OCI-LY7 (cell line): ENCODE measurements at regions not wholly inside any gene's neighbourhood (a gene's known extent, or its start where the extent isn't known, plus 50 kb on each side); places are given as distances from the start of the nearest gene placed in this dataset.
A peak's percentile ranks its signal among the peaks of the same experiment; 100 is the strongest.

ENCODE experiments used
- BruUV-seq: library from RNA; stranded (reverse); fragments of 400-500 nt; replicated peaks from 2 replicates; lab custom pipeline; 2021; lab: Mats Ljungman, UMichigan
- CTCF ChIA-PET: fragments of 300-600 bp; sonication (Branson Sonifier 250); formaldehyde crosslinking; loops from one replicate; lab custom pipeline; 2022; ENCODE audit warnings: antibody characterized with exemption; ENCODE audit not compliant: unreplicated experiment; lab: Charles Lee
- POLR2A ChIA-PET: fragments of 300-600 bp; sonication (Branson Sonifier 250); formaldehyde crosslinking; loops from one replicate; lab custom pipeline; 2022; ENCODE audit warnings: antibody characterized with exemption; lab: Charles Lee
- DNase-seq: peaks from one replicate; pipeline ENCODE4 v3.0.0-alpha.2; 2015; ENCODE audit warnings: low spot score
- H2AFZ ChIP-seq: fragments of 200-600 bp; sonication (generic), shearing (Covaris generic); 2 replicates; pipeline ENCODE4 v1.6.1; 2014; ENCODE audit warnings: mild to moderate bottlenecking, antibody characterized with exemption, low read length, moderate library complexity
- H3K27ac ChIP-seq: fragments of 200-600 bp; sonication (generic); 2 replicates; pipeline ENCODE4 v1.5.1; 2014; ENCODE audit warnings: mixed run types, low read depth, mild to moderate bottlenecking, moderate library complexity, low read length, inconsistent platforms; ENCODE audit not compliant: poor library complexity, severe bottlenecking
- H3K36me3 ChIP-seq: fragments of 200-600 bp; sonication (generic); 2 replicates; pipeline ENCODE4 v1.6.1; 2014; ENCODE audit warnings: mild to moderate bottlenecking, antibody characterized with exemption, low read length, moderate library complexity, mixed read lengths; ENCODE audit not compliant: insufficient read depth
- H3K4me1 ChIP-seq: fragments of 200-600 bp; sonication (generic); 2 replicates; pipeline ENCODE4 v1.5.1; 2014; ENCODE audit warnings: mild to moderate bottlenecking, low read length; ENCODE audit not compliant: insufficient read depth, poor library complexity, severe bottlenecking
- H3K4me2 ChIP-seq: fragments of 200-600 bp; sonication (generic); 2 replicates; pipeline ENCODE4 v1.6.1; 2014; ENCODE audit warnings: mild to moderate bottlenecking, low read length
- H3K4me3 ChIP-seq: fragments of 200-600 bp; sonication (generic); 2 replicates; pipeline ENCODE4 v1.5.1; 2014; ENCODE audit warnings: mild to moderate bottlenecking, low read depth, low read length; ENCODE audit not compliant: poor library complexity, severe bottlenecking
- H3K79me2 ChIP-seq: fragments of 200-600 bp; sonication (generic); 2 replicates; pipeline ENCODE4 v1.6.1; 2016; ENCODE audit warnings: low read depth, mild to moderate bottlenecking, low read length, moderate library complexity, mixed read lengths; ENCODE audit not compliant: insufficient read depth
- H3K9me2 ChIP-seq: fragments of 200-600 bp; sonication (generic); 2 replicates; pipeline ENCODE4 v1.6.1; 2016; ENCODE audit warnings: mild to moderate bottlenecking, low read length, mixed read lengths; ENCODE audit not compliant: insufficient read depth
- H3K9me3 ChIP-seq: fragments of 200-600 bp; sonication (generic); 2 replicates; pipeline ENCODE4 v1.6.1; 2014; ENCODE audit warnings: mild to moderate bottlenecking, mixed run types, low read length, mixed read lengths
- H4K20me1 ChIP-seq: fragments of 200-600 bp; sonication (generic); 2 replicates; pipeline ENCODE4 v1.6.1; 2014; ENCODE audit warnings: mild to moderate bottlenecking, antibody characterized with exemption, low read length, moderate library complexity, mixed read lengths; ENCODE audit not compliant: insufficient read depth
- CTCF ChIP-seq: fragments of 200-600 bp; sonication (generic); conservative IDR thresholded peaks from 2 replicates; pipeline ENCODE4 v1.5.1; 2014; ENCODE audit warnings: mild to moderate bottlenecking, antibody characterized with exemption, low read length, moderate library complexity, mixed read lengths
- EZH2phosphoT487 ChIP-seq: fragments of 200-600 bp; sonication (generic); IDR thresholded peaks from 2 replicates; pipeline ENCODE4 v1.6.1; 2018; ENCODE audit warnings: low read depth, borderline replicate concordance, mild to moderate bottlenecking, mixed run types, antibody characterized with exemption, low read length, moderate library complexity, mixed read lengths
- intact Hi-C: fragments of 100-400 bp; cut with micrococcal nuclease; formaldehyde crosslinking; loops from one replicate; pipeline ENCODE4 v1.10.0; 2022; ENCODE audit not compliant: unreplicated experiment

- H2AFZ ChIP-seq = no peak overlapping the region
- no peaks in the 10 kb centered on the region for H3K36me3 ChIP-seq
- H3K9me3 ChIP-seq = no peaks in the 10 kb centered on the region
- no peaks in the 10 kb centered on the region for H3K79me2 ChIP-seq
- BruUV-seq = no TSS peak
- TF ChIP-seq EZH2phosphoT487 = no peak
- TF ChIP-seq CTCF = peak; percentile 82
- peak; percentile 43 for DNase-seq
- no peaks in the 10 kb centered on the region for H3K4me1 ChIP-seq
- ChIA-PET POLR2A (no interaction called here), CTCF (no interaction called here)
- no peak overlapping the region for H3K27ac ChIP-seq
- H4K20me1 ChIP-seq = no peaks in the 10 kb centered on the region
- H3K4me2 ChIP-seq = no peak overlapping the region
- intact Hi-C loops = no loop called here
- H3K4me3 ChIP-seq = no peak overlapping the region
- no peaks in the 10 kb centered on the region for H3K9me2 ChIP-seq
These were observed 80.8 kb upstream of the KLF14 start for GRCh38 chr7:130814778-130815335.

GRCh38 chr7:130818056-130818455 lies 84.0 kb upstream of the KLF14 start:
- intact Hi-C loops = no loop called here

More at GRCh38 chr7:130818056-130818455, 84.0 kb upstream of the KLF14 start:
- Histone ChIP-seq H3K4me1 (no peaks in the 10 kb centered on the region), H3K36me3 (no peaks in the 10 kb centered on the region), H3K9me2 (no peaks in the 10 kb centered on the region), H3K79me2 (no peaks in the 10 kb centered on the region), H4K20me1 (no peaks in the 10 kb centered on the region), H3K9me3 (no peaks in the 10 kb centered on the region), H3K4me3 (no peak overlapping the region), H2AFZ (no peak overlapping the region), H3K27ac (no peak overlapping the region), H3K4me2 (no peak overlapping the region)
- ChIA-PET POLR2A (no interaction called here), CTCF (no interaction called here)
- no TSS peak for BruUV-seq
- DNase-seq = no peak
- no peak for TF ChIP-seq CTCF
- TF ChIP-seq EZH2phosphoT487 = no peak
